Astrocyte of the cerebellum (primary cell): ENCODE measurements at regions not wholly inside any gene's neighbourhood (a gene's known extent, or its start where the extent isn't known, plus 50 kb on each side); places are given as distances from the start of the nearest gene placed in this dataset.

Experiments
- DNase-seq: peaks from one replicate; pipeline ENCODE4 v3.0.0-alpha.2; 2011; ENCODE audit warnings: low read depth
- H3K4me3 ChIP-seq: 2 replicates; pipeline ENCODE4 v1.5.1; 2011; ENCODE audit warnings: mild to moderate bottlenecking, low read depth, low read length, moderate library complexity
- in situ Hi-C: cut with HindIII; loops from 2 replicates; pipeline ENCODE4 v1.10.0; 2017; ENCODE audit warnings: low sequenced_read_pairs
- TF ChIP-seq, protein P1 (sequence below): IDR thresholded peaks from 2 replicates; pipeline ENCODE4 v1.5.1; 2012; ENCODE audit warnings: low read length, low read depth, moderate library complexity, mild to moderate bottlenecking; ENCODE audit errors: missing control alignments

DNA sequence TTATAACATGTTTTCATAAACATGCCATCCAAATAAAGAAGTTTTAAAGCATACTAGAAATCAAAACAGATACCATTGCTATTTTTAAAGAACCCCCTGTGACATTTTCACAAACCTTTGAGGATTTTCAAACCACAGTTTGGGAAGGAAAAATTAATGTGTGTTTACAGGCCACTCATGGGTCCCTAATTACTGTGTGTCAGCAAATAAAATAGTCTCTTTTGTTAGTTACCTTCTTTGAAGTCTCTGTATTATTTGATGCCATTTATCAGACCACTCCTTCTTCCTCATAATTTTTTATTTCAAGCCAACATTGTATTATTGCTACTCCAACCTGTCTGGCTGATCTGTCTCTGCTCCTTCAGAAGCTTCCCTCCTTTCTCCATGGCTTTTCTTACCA, 72.6 kb upstream of the TET2 start:
- in situ Hi-C loops: no loop called here
- TF ChIP-seq, protein P1, sequence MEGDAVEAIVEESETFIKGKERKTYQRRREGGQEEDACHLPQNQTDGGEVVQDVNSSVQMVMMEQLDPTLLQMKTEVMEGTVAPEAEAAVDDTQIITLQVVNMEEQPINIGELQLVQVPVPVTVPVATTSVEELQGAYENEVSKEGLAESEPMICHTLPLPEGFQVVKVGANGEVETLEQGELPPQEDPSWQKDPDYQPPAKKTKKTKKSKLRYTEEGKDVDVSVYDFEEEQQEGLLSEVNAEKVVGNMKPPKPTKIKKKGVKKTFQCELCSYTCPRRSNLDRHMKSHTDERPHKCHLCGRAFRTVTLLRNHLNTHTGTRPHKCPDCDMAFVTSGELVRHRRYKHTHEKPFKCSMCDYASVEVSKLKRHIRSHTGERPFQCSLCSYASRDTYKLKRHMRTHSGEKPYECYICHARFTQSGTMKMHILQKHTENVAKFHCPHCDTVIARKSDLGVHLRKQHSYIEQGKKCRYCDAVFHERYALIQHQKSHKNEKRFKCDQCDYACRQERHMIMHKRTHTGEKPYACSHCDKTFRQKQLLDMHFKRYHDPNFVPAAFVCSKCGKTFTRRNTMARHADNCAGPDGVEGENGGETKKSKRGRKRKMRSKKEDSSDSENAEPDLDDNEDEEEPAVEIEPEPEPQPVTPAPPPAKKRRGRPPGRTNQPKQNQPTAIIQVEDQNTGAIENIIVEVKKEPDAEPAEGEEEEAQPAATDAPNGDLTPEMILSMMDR: no peak
- no peak for DNase-seq
- H3K4me3 ChIP-seq: no peak overlapping the region

DNA sequence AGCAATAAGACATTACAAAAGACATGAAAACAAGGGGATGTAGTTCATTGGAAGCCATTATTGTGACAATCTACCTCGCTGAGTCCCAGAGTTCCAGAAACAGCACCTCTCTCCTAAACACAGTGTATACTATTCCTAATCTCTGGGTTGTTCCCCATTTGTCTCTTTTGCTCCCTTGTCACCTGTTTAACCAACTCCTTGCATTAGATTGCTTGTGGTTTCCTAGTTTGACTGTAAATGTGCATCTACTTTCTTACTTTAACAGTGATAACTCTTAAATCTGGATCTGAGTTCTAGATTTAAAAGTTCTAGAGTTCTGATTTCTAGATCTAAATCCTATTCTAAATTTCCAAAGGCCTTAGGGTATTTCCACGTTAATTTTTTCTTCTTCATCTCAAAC, 71.6 kb upstream of the TET2 start:
- in situ Hi-C loops: no loop called here
- no peak for DNase-seq
- TF ChIP-seq, protein P1: no peak
- H3K4me3 ChIP-seq: no peak overlapping the region

DNA sequence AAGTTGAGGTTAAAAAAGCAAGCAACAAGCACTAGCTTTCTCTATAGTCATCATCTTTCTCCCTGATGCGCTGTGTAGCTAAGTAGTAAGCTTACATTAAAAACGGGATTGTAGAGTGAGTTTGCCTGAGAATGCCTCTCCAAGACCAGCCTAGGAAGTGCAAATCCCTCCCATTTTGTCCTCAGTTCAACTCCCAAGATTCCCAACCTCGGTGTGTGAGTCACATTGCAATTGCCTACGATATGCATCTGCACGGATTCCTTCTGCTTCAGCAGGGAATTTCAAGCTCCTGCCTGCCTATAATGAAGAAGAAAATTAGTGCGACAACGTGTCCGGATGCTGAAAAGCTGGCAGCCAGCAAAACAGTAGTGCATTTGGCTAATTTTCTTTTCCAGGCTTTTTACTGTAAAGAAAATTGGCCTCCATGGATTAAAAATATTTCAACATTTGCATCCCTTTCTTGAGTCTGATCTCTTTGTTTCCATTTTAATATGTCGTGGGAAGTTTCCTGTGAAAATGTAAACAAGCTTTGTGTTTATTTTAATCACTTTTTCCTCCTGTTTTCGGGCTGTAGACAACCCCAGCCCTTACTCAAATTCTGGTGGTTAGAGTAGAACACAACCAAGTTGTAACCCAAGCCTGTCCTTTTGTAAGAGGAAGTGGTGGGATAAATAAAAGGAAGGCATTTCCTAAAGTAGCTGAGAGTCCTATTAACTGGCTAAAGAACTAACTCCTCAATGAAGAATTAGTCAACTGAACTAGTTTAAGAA, 58.4 kb upstream of the TET2 start:
- peak; percentile 91 for DNase-seq

DNA sequence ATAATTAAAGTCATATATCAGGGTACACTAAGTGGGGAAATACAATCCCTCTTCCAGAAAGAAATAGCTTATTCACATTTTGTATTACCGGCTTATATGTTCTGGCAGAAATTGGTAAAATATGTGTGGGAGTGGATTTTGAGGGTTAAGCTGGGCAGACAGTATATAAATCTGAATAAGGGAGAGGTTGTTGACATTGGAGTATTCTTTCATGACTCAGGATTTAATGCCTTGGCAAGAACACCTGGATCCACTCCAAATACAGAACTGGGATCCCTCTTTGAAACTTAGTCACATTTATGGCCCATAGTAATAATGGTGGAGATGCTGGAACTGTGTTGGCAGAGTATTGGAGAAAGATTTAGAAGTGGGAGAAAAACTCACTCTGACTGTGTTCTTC, 54.3 kb upstream of the TET2 start:
- in situ Hi-C loops: no loop called here
- peak; percentile 75 for DNase-seq
- H3K4me3 ChIP-seq: no peak overlapping the region
- TF ChIP-seq, protein P1: no peak

More for the DNA sequence above, 58.4 kb upstream of the TET2 start:
- H3K4me3 ChIP-seq: peak overlapping the region; percentile 11
- in situ Hi-C loops: no loop called here
- TF ChIP-seq, protein P1: no peak

DNA sequence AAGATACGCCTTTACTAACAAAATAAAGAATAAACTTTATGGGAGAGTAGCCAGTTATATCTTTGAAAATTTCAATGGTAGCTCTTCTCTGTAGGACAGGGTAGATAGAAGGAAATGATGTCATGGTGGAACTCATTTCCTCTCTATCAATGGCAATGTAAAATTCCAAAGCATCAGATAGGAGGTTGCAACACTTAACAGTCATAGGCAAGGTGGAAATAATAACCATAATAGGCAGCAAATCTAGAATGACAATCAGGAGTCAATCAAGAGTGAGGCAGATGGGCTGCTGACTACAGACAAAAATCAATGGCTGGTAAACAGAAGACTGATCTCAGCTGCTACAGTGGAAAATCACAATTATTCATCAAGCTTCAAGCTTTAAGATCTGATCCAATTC, 53.9 kb upstream of the TET2 start:
- no peak overlapping the region for H3K4me3 ChIP-seq
- in situ Hi-C loops: no loop called here
- DNase-seq: no peak
- TF ChIP-seq, protein P1: no peak

DNA sequence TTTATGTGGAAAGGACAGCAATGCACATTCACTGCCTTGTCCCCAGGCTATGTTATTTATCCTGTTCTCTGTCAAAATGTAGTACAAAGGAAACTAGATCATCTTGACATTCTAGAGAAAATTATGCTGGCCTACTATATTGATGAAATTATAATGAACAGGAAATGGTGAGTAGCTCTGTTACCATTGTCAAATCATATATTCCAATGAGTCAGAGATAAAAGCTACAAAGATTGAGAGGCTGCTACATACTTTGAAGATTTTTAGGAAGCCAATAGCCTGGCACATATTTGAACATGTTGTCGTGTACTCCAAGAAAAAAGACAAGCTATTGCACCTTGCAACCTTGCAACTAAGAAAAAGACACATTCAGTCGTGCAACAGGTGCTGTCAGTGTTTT, 52.7 kb upstream of the TET2 start:
- TF ChIP-seq, protein P1: no peak
- H3K4me3 ChIP-seq: no peak overlapping the region
- in situ Hi-C loops: no loop called here
- no peak for DNase-seq
